Mesothelial cell of epicardium (in vitro differentiated cells): ENCODE measurements at regions not wholly inside any gene's neighbourhood (a gene's known extent, or its start where the extent isn't known, plus 50 kb on each side); places are given as distances from the start of the nearest gene placed in this dataset.
"Not testable (repeated sequence)": the region's sequence is repeated elsewhere in the genome, so short reads cannot be mapped to it uniquely, and the experiment has no call there.

Experiments used
- DNase-seq, 2 experiments: peaks; one replicate each; pipeline ENCODE4 v3.0.0; 2021; ENCODE audit warnings: low spot score in 2 of 2; ENCODE audit not compliant: unreplicated experiment in 2 of 2
- H3K27ac Mint-ChIP-seq: 2 replicates; pipeline ENCODE4 v1.8.0; 2021; ENCODE audit warnings: mixed read lengths
- H3K27me3 Mint-ChIP-seq: 2 replicates; pipeline ENCODE4 v1.8.0; 2021; ENCODE audit warnings: low read depth, mixed read lengths
- H3K36me3 Mint-ChIP-seq: 2 replicates; pipeline ENCODE4 v1.8.0; 2021; ENCODE audit warnings: mixed read lengths
- H3K4me1 Mint-ChIP-seq: 2 replicates; pipeline ENCODE4 v1.8.0; 2021; ENCODE audit warnings: mixed read lengths
- H3K4me3 Mint-ChIP-seq: 2 replicates; pipeline ENCODE4 v1.8.0; 2021; ENCODE audit warnings: mild to moderate bottlenecking, moderate library complexity, mixed read lengths
- H3K9me3 Mint-ChIP-seq: 2 replicates; pipeline ENCODE4 v1.8.0; 2021; ENCODE audit warnings: mixed read lengths
- CTCF ChIP-seq: fragments of 200-600 bp; sonication (generic); IDR thresholded peaks from one replicate; pipeline ENCODE4 v1.5.0; 2021; ENCODE audit warnings: antibody characterized with exemption; ENCODE audit not compliant: unreplicated experiment

- no peaks in the 10 kb centered on the region for H3K36me3 Mint-ChIP-seq
- no peak overlapping the region for H3K27ac Mint-ChIP-seq
- no peak for TF ChIP-seq CTCF
- H3K4me1 Mint-ChIP-seq = peaks cover 12% of the 10 kb centered on the region
- peaks cover 17% of the 10 kb centered on the region for H3K9me3 Mint-ChIP-seq
- H3K4me3 Mint-ChIP-seq = no peak overlapping the region
- no peaks in the 10 kb centered on the region for H3K27me3 Mint-ChIP-seq
- no peak for DNase-seq
These were observed 314.3 kb downstream of the C12orf75 start for GRCh38 chr12:105644770-105645169.

- no peak for DNase-seq
- TF ChIP-seq CTCF = no peak
- Mint-ChIP-seq H3K27me3 (no peaks in the 10 kb centered on the region), H3K27ac (no peak overlapping the region), H3K4me3 (no peak overlapping the region), H3K4me1 (no peaks in the 10 kb centered on the region), H3K36me3 (no peaks in the 10 kb centered on the region), H3K9me3 (peaks cover 22% of the 10 kb centered on the region)
These were observed 324.1 kb downstream of the C12orf75 start for GRCh38 chr12:105654606-105655005.

- H3K27ac Mint-ChIP-seq = no peak overlapping the region
- H3K9me3 Mint-ChIP-seq = peaks cover 1% of the 10 kb centered on the region
- no peak overlapping the region for H3K4me3 Mint-ChIP-seq
- H3K27me3 Mint-ChIP-seq = no peaks in the 10 kb centered on the region
- TF ChIP-seq CTCF = no peak
- H3K4me1 Mint-ChIP-seq = peaks cover 4% of the 10 kb centered on the region
- no peaks in the 10 kb centered on the region for H3K36me3 Mint-ChIP-seq
- DNase-seq = no peak
These were observed 327.9 kb downstream of the C12orf75 start for GRCh38 chr12:105658389-105658788.

GRCh38 chr12:105659355-105660075 lies 329.0 kb downstream of the C12orf75 start:
- H3K36me3 Mint-ChIP-seq = no peaks in the 10 kb centered on the region
- H3K9me3 Mint-ChIP-seq = no peaks in the 10 kb centered on the region
- H3K4me1 Mint-ChIP-seq = peaks cover 4% of the 10 kb centered on the region
- H3K27me3 Mint-ChIP-seq = no peaks in the 10 kb centered on the region
- H3K27ac Mint-ChIP-seq = no peak overlapping the region
- no peak overlapping the region for H3K4me3 Mint-ChIP-seq
- no peak for DNase-seq
- no peak for TF ChIP-seq CTCF

- H3K4me1 Mint-ChIP-seq, H3K27ac Mint-ChIP-seq, H3K36me3 Mint-ChIP-seq, H3K4me3 Mint-ChIP-seq, H3K27me3 Mint-ChIP-seq, DNase-seq: not testable (repeated sequence)
- peaks cover 13% of the 10 kb centered on the region for H3K9me3 Mint-ChIP-seq
These were observed 334.3 kb downstream of the C12orf75 start for GRCh38 chr12:105664765-105665164.

GRCh38 chr12:105665366-105665765 lies 334.9 kb downstream of the C12orf75 start:
- peaks cover 13% of the 10 kb centered on the region for H3K9me3 Mint-ChIP-seq
- no peak for DNase-seq
- H3K27ac Mint-ChIP-seq = no peak overlapping the region
- TF ChIP-seq CTCF = no peak
- H3K36me3 Mint-ChIP-seq = no peaks in the 10 kb centered on the region
- no peak overlapping the region for H3K4me3 Mint-ChIP-seq
- no peaks in the 10 kb centered on the region for H3K27me3 Mint-ChIP-seq
- H3K4me1 Mint-ChIP-seq = peaks cover 9% of the 10 kb centered on the region
